K562 (cell line): ENCODE measurements at regions not wholly inside any gene's neighbourhood (a gene's known extent, or its start where the extent isn't known, plus 50 kb on each side); places are given as distances from the start of the nearest gene placed in this dataset.

Experiments used
- ATAC-seq: fragments of 200-7000 bp; cut with Tn5 transposase; 3 replicates; pipeline ENCODE4 v1.9.1; 2020; ENCODE audit warnings: moderate library complexity
- BruUV-seq: library from RNA; stranded (reverse); fragments of 400-500 nt; replicated peaks from 2 replicates; lab custom pipeline; 2021; lab: Mats Ljungman, UMichigan
- CTCF ChIA-PET: fragments of 300-600 bp; formaldehyde crosslinking; extraction: SDS; loops from one replicate; lab custom pipeline; 2021; ENCODE audit warnings: low intra/inter-chr PET ratio; lab: Yijun Ruan, JAX
- POLR2A ChIA-PET: fragments of 300-600, 350-650 bp; sonication (Branson Sonifier 250); formaldehyde crosslinking; extraction: SDS; loops from one replicate; lab custom pipeline; 2021; ENCODE audit warnings: antibody characterized with exemption, inconsistent platforms; lab: Yijun Ruan, JAX
- DNase-seq, 4 experiments: peaks; one replicate each; pipeline versions ENCODE4 v3.0.0 to v3.0.0-alpha.2; 2011 to 2018; ENCODE audit warnings: low spot score in 3 of 4, mixed read lengths in 3 of 4; ENCODE audit errors: extremely low read depth in 1 of 4
- FAIRE-seq: peaks from 2 replicates; lab custom pipeline; 2011; peaks lifted over from hg19 to GRCh38; lab: Jason Lieb, UNC
- H2AFZ ChIP-seq: 2 replicates; pipeline ENCODE4 v1.6.0; 2011; ENCODE audit warnings: low read depth, low read length, control low read depth, inconsistent platforms
- H3K27ac ChIP-seq: fragments of 200-600 bp; 3 replicates; pipeline ENCODE4 v1.8.0; 2011; ENCODE audit warnings: low read depth, mild to moderate bottlenecking, control low read depth, inconsistent platforms, low read length, moderate library complexity, mixed read lengths; ENCODE audit errors: extremely low read depth
- H3K27me3 ChIP-seq, 2 experiments: fragments of 300-600 bp in 1 of 2; 2 replicates in 1 of 2; 3 replicates in 1 of 2; pipeline versions ENCODE4 v1.6.0 to v1.8.0; 2011; ENCODE audit warnings: inconsistent platforms in 2 of 2, low read length in 2 of 2, mild to moderate bottlenecking in 1 of 2, mixed read lengths in 1 of 2, moderate library complexity in 1 of 2; ENCODE audit not compliant: control insufficient read depth in 2 of 2, insufficient read depth in 2 of 2
- H3K36me3 ChIP-seq: fragments of 300-600 bp; 3 replicates; pipeline ENCODE4 v1.8.0; 2011; ENCODE audit warnings: mild to moderate bottlenecking, low read length, inconsistent platforms; ENCODE audit not compliant: control insufficient read depth, insufficient read depth
- H3K4me1 ChIP-seq, 2 experiments: fragments of 200-600 bp in 1 of 2; replicated peaks in 1 of 2; 2 replicates in 1 of 2; 3 replicates in 1 of 2; pipeline versions ENCODE4 v1.5.1 to v1.8.0; 2011; ENCODE audit warnings: inconsistent platforms in 2 of 2, low read length in 2 of 2, mild to moderate bottlenecking in 1 of 2, mixed read lengths in 1 of 2, moderate library complexity in 1 of 2; ENCODE audit not compliant: control insufficient read depth in 2 of 2, insufficient read depth in 2 of 2
- H3K4me2 ChIP-seq: 2 replicates; pipeline ENCODE4 v1.6.1; 2011; ENCODE audit warnings: low read length, control low read depth, inconsistent platforms, mixed read lengths; ENCODE audit not compliant: insufficient read depth
- H3K4me3 ChIP-seq: fragments of 200-600 bp; sonication (generic), shearing (Covaris generic); 2 replicates; pipeline ENCODE4 v1.5.1; 2016; ENCODE audit warnings: control low read depth, inconsistent platforms
- H3K79me2 ChIP-seq: fragments of 200-600 bp; 3 replicates; pipeline ENCODE4 v1.8.0; 2011; ENCODE audit warnings: low read length, inconsistent platforms; ENCODE audit not compliant: control insufficient read depth, insufficient read depth
- H3K9ac ChIP-seq, 2 experiments: 2 replicates each; pipeline versions ENCODE4 v1.6.0 to v1.6.1; 2011; ENCODE audit warnings: low read depth in 2 of 2, low read length in 2 of 2, control low read depth in 1 of 2, inconsistent platforms in 1 of 2, mild to moderate bottlenecking in 1 of 2, mixed read lengths in 1 of 2; ENCODE audit not compliant: insufficient read depth in 1 of 2
- H3K9me1 ChIP-seq: one replicate; pipeline ENCODE4 v1.6.0; 2011; ENCODE audit warnings: inconsistent platforms, mild to moderate bottlenecking, low read length, moderate library complexity; ENCODE audit not compliant: control insufficient read depth, insufficient read depth
- H3K9me3 ChIP-seq: replicated peaks from 2 replicates; pipeline ENCODE4 v1.5.1; 2011; ENCODE audit warnings: low read depth, low read length, inconsistent platforms; ENCODE audit not compliant: control insufficient read depth, insufficient read depth
- H4K20me1 ChIP-seq: replicated peaks from 2 replicates; pipeline ENCODE4 v1.6.1; 2011; ENCODE audit warnings: low read length, inconsistent platforms, mixed read lengths; ENCODE audit not compliant: control insufficient read depth, insufficient read depth
- ARID1B ChIP-seq: fragments of 450-650 bp; IDR thresholded peaks from 2 replicates; pipeline ENCODE4 v1.6.1; 2016; ENCODE audit warnings: antibody characterized with exemption, mild to moderate bottlenecking, inconsistent platforms
- CEBPG ChIP-seq, 3 experiments: fragments of 200-800 bp in 1 of 3; sonication (Bioruptor generic) in 1 of 3; sonication (generic) in 1 of 3; formaldehyde crosslinking in 1 of 3; IDR thresholded peaks in 2 of 3; conservative IDR thresholded peaks in 1 of 3; 2 replicates each; pipeline versions ENCODE4 v1.6.1 to v1.8.0; 2016 to 2022; ENCODE audit warnings: missing compliant biosample characterization in 2 of 3, missing genetic modification characterization in 2 of 3, mild to moderate bottlenecking in 1 of 3, missing genetic modification reagents in 1 of 3
- CTCF ChIP-seq, 3 experiments: IDR thresholded peaks in 2 of 3; conservative IDR thresholded peaks in 1 of 3; 2 replicates each; pipeline ENCODE4 v1.5.1; 2011 to 2012; ENCODE audit warnings: low read length in 3 of 3, mild to moderate bottlenecking in 3 of 3, control low read depth in 2 of 3, improper control_type of control experiment in 1 of 3, inconsistent platforms in 1 of 3, low read depth in 1 of 3, mixed read lengths in 1 of 3, moderate library complexity in 1 of 3; ENCODE audit not compliant: insufficient read depth in 2 of 3
- SIN3A ChIP-seq, 2 experiments: fragments of 150-350 bp in 1 of 2; IDR thresholded peaks; 2 replicates each; pipeline ENCODE4 v1.6.1; 2011 to 2016; ENCODE audit warnings: borderline replicate concordance in 2 of 2, low read depth in 2 of 2, low read length in 2 of 2, mild to moderate bottlenecking in 2 of 2, moderate library complexity in 2 of 2; ENCODE audit not compliant: control insufficient read depth in 1 of 2
- SMAD1 ChIP-seq: fragments of 150-350 bp; IDR thresholded peaks from 2 replicates; pipeline ENCODE4 v1.6.1; 2014; ENCODE audit warnings: low read length, low read depth; ENCODE audit not compliant: partially characterized antibody
- TBP ChIP-seq: optimal IDR thresholded peaks from 2 replicates; pipeline ENCODE3; 2011; ENCODE audit warnings: low read depth, low read length, improper control_type of control experiment
- ZNF232 ChIP-seq: sonication (generic); formaldehyde crosslinking; IDR thresholded peaks from 2 replicates; pipeline ENCODE4 v1.8.0; 2022; ENCODE audit warnings: mild to moderate bottlenecking, missing genetic modification reagents
- ZNF436 ChIP-seq: fragments of 250-450, 450-650 bp; sonication (Bioruptor Pico); formaldehyde crosslinking; IDR thresholded peaks from 2 replicates; pipeline ENCODE4 v1.7.0; 2020; ENCODE audit warnings: mild to moderate bottlenecking
- WGBS: fragments of 100-300 bp; shearing (Covaris generic); methylation state at CpG from one replicate; pipeline ENCODE4 v1.1.6; 2016; ENCODE audit warnings: low coverage, mixed read lengths; ENCODE audit not compliant: insufficient coverage; ENCODE audit errors: missing lambda C conversion rate; 5-methylcytosine and 5-hydroxymethylcytosine counted together
- in situ Hi-C: fragments of 300-500 bp; cut with MboI; formaldehyde crosslinking; loops from 4 replicates; pipeline ENCODE4 v1.15.0; 2018; ENCODE audit warnings: inconsistent platforms, mixed read lengths
- intact Hi-C: fragments of 100-400 bp; cut with micrococcal nuclease; formaldehyde crosslinking; loops from 2 replicates; pipeline ENCODE4 v1.14.2; 2022
- TF ChIP-seq, protein P1 (sequence below): fragments of 250-450 bp; sonication (Bioruptor Pico); IDR thresholded peaks from 2 replicates; pipeline ENCODE4 v1.9.0; 2021; ENCODE audit warnings: mild to moderate bottlenecking, inconsistent platforms
- TF ChIP-seq, protein P2 (sequence below): fragments of 150-350 bp; conservative IDR thresholded peaks from 2 replicates; pipeline ENCODE4 v1.6.1; 2014; ENCODE audit warnings: low read length

GRCh38 chr18:77772177-77772576 lies 522.5 kb downstream of the GALR1 start:
- in situ Hi-C loops = no loop called here
- H3K9ac ChIP-seq = no peak overlapping the region
- H3K27me3 ChIP-seq = no peaks in the 10 kb centered on the region
- H3K27ac ChIP-seq = no peak overlapping the region
- intact Hi-C loops = no loop called here
- H3K9me3 ChIP-seq = no peaks in the 10 kb centered on the region
- H3K79me2 ChIP-seq = no peaks in the 10 kb centered on the region
- FAIRE-seq = no peak
- H3K36me3 ChIP-seq = no peaks in the 10 kb centered on the region
- H2AFZ ChIP-seq = no peak overlapping the region
- CTCF ChIA-PET = no interaction called here
- WGBS = 0% methylated on average over 4 of the region's 5 CpGs
- no peaks in the 10 kb centered on the region for H3K4me1 ChIP-seq
- no peak for DNase-seq
- no peaks in the 10 kb centered on the region for H3K9me1 ChIP-seq
- no TSS peak for BruUV-seq
- H3K4me2 ChIP-seq = no peak overlapping the region
- no peak for TF ChIP-seq SIN3A (IDR thresholded peaks at IDR 0.05; ENCODE audit: borderline replicate concordance in 2 of 2, control insufficient read depth in 1 of 2, low read depth in 2 of 2, low read length in 2 of 2)
- no peak for TF ChIP-seq ARID1B
- TF ChIP-seq SMAD1 = no peak
- no peak for TF ChIP-seq ZNF436 (CRISPR knock-in tag)
- TF ChIP-seq CEBPG (CRISPR knock-in tag; IDR thresholded peaks at IDR 0.05) = no peak
- TF ChIP-seq CEBPG (tag; conservative IDR thresholded peaks at IDR 0.05 in 1 of 2, IDR thresholded peaks at IDR 0.05 in 1 of 2) = no peak
- TF ChIP-seq ZNF232 = no peak
- no peak for TF ChIP-seq CTCF (IDR thresholded peaks at IDR 0.05 in 2 of 3, conservative IDR thresholded peaks at IDR 0.05 in 1 of 3; ENCODE audit: insufficient read depth in 2 of 3, low read depth in 1 of 3, low read length in 3 of 3)
- TF ChIP-seq TBP = no peak
- TF ChIP-seq, protein P1, sequence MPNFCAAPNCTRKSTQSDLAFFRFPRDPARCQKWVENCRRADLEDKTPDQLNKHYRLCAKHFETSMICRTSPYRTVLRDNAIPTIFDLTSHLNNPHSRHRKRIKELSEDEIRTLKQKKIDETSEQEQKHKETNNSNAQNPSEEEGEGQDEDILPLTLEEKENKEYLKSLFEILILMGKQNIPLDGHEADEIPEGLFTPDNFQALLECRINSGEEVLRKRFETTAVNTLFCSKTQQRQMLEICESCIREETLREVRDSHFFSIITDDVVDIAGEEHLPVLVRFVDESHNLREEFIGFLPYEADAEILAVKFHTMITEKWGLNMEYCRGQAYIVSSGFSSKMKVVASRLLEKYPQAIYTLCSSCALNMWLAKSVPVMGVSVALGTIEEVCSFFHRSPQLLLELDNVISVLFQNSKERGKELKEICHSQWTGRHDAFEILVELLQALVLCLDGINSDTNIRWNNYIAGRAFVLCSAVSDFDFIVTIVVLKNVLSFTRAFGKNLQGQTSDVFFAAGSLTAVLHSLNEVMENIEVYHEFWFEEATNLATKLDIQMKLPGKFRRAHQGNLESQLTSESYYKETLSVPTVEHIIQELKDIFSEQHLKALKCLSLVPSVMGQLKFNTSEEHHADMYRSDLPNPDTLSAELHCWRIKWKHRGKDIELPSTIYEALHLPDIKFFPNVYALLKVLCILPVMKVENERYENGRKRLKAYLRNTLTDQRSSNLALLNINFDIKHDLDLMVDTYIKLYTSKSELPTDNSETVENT (CRISPR knock-in tag) = no peak
- TF ChIP-seq, protein P2, sequence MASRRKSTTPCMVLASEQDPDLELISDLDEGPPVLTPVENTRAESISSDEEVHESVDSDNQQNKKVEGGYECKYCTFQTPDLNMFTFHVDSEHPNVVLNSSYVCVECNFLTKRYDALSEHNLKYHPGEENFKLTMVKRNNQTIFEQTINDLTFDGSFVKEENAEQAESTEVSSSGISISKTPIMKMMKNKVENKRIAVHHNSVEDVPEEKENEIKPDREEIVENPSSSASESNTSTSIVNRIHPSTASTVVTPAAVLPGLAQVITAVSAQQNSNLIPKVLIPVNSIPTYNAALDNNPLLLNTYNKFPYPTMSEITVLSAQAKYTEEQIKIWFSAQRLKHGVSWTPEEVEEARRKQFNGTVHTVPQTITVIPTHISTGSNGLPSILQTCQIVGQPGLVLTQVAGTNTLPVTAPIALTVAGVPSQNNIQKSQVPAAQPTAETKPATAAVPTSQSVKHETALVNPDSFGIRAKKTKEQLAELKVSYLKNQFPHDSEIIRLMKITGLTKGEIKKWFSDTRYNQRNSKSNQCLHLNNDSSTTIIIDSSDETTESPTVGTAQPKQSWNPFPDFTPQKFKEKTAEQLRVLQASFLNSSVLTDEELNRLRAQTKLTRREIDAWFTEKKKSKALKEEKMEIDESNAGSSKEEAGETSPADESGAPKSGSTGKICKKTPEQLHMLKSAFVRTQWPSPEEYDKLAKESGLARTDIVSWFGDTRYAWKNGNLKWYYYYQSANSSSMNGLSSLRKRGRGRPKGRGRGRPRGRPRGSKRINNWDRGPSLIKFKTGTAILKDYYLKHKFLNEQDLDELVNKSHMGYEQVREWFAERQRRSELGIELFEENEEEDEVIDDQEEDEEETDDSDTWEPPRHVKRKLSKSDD = no peak
- no peaks in the 10 kb centered on the region for H4K20me1 ChIP-seq
- no peak overlapping the region for H3K4me3 ChIP-seq
- POLR2A ChIA-PET = no interaction called here
- no peak for ATAC-seq
